DMS 273 (cell line): ENCODE measurements at regions not wholly inside any gene's neighbourhood (a gene's known extent, or its start where the extent isn't known, plus 50 kb on each side); places are given as distances from the start of the nearest gene placed in this dataset.
"Not testable (repeated sequence)": the region's sequence is repeated elsewhere in the genome, so short reads cannot be mapped to it uniquely, and the experiment has no call there.

Experiments used
- DNase-seq: peaks from one replicate; lab custom pipeline; 2025; ENCODE audit not compliant: unreplicated experiment; lab: John Stamatoyannopoulos, UW

DNA sequence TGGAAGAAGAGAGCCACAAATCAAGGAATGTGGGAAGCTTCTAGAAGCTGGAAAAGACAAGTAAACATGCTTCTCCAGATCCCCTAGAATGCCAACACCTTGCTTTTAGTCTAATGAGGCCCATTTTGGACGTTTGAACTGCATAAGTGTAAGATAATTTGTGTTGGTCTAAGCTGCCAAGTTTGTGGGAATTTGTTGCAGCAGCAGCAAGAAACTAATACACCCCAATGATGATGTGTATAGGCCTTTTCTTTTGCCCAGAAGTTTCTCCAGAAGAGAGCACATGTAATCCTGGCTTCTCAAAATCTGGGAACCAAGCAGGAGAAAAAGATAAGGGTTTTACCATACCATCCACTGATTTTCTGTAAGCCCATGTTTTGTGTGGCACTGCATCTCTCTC lies 96.1 kb upstream of the DPT start:
- DNase-seq: no peak

DNA sequence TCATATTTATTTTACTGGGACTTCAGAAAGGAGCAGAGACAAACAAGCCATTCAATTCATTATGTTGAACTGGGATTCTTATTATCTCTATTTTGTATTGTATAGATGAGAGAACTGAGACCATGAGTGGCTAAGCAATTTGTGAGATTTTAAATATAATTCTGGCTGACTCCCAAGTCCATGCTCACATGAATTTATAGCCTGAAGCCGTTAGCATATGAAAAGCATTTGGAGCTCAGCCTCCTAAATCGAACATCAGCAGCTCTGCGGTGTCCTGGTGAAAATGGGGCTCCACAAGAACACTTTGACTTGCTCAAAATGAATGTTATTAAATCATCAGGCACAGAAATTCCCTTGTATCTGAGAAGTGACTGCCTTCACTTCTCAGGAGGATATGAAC lies 96.8 kb upstream of the DPT start:
- no peak for DNase-seq

DNA sequence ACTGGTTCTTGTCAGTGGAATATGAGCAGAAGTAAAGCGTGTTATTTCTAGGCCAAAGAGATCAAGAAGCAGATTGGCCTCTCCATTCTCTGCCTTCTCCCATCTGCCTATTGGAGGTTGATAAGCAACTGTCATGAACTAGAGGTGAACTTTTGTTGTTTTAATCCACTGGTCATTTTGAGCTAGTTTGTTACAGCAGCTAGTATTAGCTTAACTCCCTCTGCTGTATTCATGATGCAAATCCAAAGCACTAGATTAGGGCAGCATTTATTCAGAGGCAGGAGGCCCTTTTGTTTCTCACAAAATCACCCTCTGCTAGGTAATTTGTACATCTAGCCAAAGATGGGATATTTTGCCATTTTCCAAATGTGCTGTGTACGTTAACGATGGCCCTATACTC lies 97.3 kb upstream of the DPT start:
- no peak for DNase-seq

DNA sequence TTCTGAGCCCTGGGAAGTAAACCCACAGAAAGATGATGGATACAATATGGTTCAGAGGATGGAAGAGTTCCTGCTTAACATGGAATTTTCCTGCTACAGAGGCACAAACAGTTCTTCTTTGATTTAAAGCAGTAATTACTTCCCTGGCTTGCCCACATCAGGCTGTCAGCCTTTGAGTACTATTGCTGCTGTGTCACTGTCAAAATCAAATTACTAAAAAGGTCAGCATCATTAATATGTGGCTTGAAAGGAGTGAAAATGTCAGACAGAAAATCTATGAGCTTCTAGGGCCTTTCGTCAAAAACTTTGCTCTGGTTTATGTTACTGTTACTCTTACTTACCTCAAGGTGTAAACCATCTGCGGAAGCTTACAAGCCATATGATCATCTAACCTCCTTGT lies 98.6 kb upstream of the DPT start:
- no peak for DNase-seq

DNA sequence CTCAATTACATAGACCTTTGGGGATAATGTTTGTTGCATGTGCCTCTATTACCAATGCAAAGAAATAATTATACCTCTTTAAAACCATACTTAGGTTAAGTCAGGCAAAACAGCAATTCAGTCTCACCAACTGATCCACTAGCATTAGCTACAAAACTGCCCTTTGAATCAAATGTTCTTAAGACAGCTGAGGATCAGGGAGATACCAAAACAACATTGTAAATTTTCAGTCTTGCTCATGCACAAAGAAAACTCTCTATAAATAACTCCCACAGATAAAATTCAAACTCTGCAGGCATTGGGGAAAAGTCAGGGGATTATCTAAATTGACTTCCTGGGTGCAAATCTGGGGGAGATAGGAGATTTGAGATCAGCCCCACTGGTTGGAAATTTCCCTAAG lies 100.9 kb upstream of the DPT start:
- no peak for DNase-seq

DNA sequence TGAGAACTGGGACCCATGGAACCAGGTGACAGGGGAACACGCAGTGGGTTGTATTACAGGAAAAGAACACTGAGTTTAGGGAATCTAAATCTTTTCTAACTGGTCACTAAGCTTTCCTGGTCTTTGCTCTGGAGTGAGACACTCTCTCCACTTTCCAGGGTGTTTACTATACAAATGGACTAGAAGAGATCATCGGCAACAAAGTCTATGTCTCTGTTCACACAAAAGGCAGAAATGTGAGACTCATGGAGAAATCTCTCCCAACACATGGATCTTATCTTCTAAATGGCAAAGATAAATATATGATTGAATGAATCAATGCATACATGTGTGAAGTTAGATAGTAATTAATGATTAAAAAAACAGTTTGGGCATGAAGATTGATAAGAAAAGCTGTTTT lies 101.6 kb upstream of the DPT start:
- no peak for DNase-seq

DNA sequence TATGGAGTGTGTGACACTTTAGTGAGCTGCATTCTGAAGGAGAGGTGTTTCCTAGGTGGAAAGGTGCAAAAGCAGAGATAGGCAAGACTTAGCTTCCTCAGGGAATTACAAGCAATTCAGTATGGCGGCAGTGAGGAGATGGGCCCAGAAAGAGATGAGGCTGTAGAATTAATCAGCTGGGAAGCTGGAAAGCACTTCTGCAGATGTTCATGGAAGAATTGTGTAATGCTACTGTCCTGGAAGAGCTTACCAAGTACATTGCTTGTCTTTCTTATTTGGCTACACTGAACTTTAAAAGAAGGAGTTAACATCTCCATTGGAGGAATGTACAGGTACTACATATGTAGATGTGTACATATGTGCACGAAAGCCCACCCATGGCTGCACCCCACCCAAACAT lies 103.7 kb upstream of the DPT start:
- no peak for DNase-seq

DNA sequence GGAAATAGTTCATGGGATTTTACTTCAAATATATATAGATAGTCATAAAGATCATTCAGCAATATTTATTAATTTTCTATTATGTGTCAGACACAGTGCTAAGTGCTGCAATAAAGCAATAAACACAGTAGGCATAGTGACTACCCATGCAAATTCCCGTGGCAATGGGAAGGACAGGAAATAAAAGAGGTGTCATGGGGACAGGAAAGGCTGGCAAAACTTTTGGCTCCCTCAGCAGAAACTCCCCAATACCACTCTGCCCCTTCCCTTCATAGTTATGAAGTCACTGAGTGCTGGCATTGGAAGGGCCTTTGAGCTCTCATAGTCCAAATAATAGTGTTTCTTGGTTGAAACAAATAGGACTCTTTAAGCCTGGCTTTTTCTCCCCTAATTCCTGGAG lies 104.4 kb upstream of the DPT start:
- no peak for DNase-seq

DNA sequence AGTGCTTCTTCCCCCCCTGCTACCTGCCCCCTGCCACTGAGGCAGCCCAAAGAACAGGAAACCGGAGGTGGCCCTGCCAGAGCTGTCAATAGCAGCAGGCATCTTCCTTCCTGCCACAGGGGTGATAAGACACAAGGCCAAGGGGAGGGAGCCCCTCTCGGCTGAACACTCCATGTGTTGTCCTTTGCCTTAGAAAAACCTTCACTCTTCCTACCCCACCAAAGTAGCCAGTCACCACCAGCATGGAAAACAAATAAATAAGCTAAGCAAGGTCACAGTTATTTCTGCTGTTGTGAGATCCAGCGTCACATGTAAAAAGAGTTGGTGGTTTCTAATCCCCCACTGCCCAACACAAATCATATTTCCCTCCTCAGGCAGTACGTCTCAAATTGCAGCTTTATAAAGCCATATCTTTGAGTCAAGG lies 104.8 kb upstream of the DPT start:
- no peak for DNase-seq

DNA sequence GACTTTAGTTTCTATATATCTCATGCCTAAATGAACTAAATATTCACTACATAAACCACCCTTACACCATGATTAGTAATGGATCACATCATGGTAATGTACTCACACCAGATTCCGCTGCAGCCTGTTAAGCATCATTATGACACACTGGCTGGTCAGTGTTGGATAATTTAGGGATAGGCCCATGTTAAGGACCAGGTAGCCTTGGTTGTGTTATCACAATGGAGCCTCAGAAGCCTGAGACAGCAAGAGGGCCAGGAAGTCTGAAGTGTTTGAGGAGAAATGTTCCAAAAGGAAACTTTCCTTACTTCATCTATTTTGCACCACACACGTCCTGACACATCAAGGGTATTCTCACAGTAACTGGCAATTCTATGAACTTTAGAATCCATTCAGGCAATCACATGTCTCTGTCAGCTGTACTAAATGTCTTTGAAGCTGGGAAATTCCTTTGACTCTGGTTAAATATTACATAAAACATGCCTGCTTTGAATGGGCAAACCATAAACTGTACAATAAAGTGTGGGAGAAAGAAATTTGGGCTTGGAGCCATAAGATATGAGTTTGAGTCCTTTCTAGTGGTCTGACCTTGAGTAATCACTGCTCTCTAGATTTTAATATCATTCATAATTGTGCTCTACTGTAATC lies 105.3 kb upstream of the DPT start:
- no peak for DNase-seq

DNA sequence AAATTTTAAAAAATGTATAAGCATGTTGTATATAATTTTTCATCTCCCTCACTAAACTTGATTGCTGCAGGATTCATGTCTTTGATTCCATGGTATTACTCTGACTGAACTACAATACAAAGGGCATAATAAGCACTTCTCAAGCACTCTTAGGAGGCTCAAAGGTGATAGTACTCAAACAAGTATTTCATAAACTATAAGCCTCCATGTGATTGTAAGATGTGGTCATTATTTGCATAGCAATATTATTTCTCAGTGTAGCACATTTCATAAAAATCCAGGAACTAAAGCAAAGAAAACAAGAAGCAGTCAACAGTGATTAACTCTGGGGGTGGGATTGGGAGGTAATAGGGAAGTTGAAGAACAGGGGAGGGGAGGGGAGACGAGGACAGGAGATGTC lies 106.2 kb upstream of the DPT start:
- DNase-seq: no peak

DNA sequence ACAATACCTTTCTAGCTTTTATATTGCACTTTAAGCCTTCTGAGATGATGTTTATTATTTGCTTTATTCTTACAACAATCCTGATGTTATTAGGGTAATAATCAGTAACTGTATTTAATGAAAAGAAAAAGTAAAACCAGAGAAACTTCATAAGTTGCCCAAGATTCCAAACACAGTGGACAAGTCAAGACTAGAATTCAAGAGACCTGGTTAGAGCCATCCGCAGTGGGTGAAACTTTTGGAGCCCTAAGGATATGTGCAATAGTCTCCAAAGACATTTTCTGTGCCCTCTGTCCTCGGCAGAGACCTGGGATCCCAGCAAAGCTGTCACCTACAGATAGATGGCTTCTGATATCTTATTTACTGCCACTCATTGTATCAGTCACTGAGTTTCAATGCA lies 106.8 kb upstream of the DPT start:
- DNase-seq: no peak

DNA sequence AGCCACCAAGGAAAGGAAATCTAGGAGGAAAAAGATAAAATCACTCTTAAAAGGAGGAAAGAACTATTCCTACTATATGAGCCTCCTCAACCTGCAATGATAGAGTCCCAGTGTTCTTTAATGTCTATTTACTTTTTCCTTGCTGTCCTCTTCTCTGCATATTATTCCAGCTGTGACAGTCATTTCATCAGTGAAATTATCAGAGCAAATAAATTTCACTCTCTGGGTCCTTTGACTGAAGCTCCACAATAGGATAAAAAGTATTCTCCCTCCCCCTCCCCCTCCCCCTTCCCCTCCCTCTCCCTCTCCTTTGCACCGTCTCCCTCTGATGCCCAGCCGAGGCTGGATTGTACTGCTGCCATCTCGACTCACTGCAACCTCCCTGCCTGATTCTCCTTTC lies 107.5 kb upstream of the DPT start:
- no peak for DNase-seq

DNA sequence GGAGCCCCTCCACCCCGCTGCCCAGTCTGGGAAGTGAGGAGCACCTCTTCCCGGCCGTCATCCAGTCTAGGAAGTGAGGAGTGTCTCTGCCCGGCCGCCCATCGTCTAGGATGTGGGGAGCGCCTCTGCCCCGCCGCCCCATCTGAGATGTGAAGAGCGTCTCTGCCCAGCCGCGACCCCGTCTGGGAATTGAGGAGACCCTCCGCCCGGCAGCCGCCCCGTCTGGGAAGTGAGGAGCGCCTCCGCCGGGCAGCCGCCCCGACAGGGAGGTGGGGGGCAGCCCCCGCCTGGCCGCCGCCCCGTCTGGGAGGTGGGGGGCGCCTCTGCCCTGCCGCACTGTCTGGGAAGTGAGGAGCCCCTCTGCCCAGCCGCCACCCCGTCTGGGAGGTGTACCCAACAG lies 108.2 kb upstream of the DPT start:
- DNase-seq: not testable (repeated sequence)

DNA sequence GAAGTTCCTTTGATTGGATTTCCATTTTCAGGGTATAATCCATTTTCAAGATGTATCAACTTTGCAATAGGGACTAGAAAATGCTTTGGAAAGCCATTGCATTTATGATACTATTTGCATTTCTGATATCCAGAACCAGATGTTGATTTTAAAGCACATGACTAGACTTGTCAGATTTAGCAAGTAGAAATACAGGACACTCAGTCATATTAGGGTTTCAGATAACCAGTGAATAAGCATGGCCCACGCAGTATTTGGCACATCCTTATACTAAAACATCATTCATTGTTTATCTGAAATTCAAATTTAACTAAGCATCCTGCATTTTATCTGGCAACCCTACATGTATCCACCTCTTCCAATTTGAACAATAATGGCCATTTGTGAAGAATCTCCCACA lies 113.3 kb upstream of the DPT start:
- DNase-seq: no peak

DNA sequence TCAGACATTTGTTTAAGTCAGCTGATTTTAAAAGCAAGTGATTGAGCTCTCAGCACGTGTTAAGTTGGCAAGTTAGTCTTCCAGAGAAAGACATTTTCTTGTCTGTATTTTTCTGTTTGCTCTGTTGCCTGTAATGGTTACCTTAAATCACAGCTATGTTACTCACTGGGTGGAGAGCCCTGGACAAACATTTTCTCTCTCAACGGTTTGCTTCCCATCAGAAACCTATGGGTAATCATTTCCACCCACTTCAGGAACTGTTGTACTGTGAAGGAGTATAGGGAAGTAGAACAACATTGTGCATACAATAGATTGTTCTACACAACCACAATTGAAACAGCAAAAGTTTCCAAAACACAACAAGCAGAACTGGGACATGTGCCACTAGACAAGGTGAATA lies 113.9 kb upstream of the DPT start:
- no peak for DNase-seq

DNA sequence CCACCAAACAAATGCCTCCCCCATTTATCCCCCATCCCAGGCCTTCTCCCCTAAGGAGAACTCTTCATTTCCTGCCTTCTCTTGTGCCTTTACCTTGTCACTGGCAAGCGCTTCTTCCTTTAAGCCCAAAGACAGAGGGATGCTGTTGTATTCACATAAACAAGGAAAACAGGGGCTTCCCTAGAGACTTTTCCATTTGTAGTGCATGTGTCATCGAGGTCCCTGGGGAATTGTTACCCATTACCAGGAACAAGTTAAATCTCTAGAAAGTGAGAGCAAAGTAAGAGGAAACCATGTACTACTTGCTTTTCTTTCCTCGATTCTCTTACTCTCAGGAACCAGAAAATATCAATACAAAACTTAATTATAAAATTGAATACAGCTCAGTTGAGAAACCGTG lies 114.4 kb upstream of the DPT start:
- DNase-seq: no peak

DNA sequence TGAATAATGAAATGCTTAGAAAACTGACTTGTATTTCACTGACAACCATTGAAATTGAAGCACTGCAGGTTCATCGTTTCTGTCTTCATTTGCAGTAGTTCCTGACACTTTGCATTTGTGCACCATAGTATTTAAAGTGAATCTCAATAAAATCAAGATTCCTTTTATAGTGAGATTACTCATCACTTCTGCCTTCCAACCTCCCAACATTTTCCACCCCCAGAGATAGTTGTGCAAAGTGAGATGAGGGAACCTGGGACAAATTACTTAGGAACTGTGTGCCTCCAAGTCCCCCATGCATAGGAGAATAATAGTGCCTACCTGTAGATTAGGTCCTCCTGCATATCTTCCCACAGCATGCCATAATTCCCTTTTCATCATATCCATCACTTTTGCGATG lies 114.9 kb upstream of the DPT start:
- no peak for DNase-seq

DNA sequence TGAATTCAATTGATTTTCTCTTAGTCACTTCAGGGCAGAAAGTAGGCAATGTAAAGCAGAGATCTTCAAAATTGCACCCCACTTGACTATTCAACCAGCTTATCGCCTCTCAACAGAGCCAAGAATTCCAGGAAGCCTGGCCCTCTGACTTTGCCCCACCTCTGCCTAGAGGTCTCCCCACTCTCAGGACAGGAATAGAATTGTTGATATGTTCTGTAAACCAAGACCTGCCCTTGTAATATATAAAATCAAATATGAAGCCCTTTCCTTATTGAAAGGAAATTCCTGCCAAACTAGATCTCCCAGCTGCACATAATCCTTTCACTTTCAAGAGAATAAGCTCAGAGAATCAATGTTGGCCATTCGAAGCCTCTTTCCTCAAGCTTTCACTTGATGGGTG lies 116.1 kb upstream of the DPT start:
- DNase-seq: no peak

DNA sequence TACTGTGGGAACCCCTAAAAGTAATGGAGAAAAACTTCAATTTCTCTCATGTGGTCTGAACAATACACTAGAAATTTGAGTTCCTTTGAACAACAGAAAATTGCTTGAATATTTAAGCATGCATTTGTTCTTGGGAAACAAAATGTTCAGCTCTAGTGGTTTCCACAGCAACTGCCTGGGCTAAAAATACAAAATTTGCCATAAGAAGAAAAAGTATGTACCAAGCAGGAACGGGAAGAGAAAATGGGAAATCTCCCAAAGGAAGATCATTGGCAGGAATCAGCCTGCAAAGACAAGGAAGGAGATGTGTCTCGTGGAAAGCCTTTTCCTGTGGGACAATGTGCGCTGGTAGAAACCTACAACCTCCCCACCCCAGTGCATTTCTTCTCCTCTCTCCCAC lies 119.0 kb upstream of the DPT start:
- DNase-seq: no peak

DNA sequence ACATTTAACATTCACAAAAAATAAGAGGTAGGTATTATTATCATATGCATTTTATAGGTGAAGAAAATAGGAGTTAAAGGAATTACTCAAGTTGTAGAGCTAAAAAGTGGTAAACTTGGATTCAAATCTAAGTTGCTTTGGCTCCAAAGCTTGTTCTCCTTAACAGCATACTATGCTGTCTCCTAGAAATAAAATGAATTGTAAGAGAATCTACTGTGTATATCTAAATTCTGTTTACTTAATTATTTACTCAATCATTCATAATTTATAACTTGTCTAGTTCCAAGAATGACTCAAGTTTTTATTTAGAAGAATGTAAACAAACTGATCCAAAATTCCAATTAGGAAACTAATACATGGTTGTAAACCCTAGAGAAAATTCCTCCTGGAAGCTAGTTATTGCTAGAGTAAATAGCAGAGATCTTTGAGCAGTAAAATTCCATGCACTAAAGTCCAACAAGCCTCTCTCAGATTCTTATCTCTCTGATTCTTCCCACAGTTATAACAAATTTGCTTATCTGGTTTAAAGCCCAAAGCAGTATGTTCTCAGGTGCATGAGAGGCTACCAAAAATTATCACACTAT lies 132.5 kb upstream of the DPT start:
- no peak for DNase-seq

DNA sequence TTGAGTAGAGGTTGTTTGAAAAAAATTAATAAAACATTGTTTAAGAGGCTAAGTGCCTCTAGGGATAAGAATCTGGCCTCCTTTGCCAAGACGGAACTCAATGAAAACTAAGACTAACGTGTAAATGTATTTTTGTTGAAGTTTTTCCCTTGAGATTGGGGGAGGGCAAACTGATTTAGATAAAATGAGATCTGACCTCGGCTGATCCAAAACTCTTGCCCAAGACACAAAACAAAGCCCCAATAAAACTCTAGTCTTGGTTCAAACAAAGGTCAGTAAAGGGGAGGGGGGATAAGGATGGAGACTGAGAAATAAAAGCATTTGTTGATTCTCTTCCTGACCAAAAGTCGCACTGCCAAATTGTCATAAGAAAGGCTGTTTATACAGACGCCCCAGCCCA lies 134.8 kb upstream of the DPT start:
- no peak for DNase-seq

DNA sequence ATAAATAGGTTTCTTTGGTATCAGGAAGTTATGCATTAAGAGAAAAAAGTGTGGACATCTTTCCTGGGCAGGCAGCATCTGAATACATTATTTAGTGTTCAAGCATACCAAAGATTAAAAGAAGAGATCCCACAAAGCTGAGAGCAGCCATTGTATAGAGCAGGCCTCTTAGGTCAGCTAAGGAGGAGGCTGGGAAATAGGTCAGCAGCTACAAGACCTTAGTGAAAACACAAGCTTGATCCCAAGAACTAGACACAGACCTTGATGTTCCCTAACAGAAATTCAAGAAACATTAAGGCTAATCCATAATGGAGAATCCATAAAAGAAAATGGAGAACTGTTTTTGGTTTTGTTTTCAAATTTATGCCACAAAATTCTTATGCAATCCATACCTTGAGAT lies 135.3 kb upstream of the DPT start:
- no peak for DNase-seq
